RWPE2 (cell line): ENCODE measurements at regions not wholly inside any gene's neighbourhood (a gene's known extent, or its start where the extent isn't known, plus 50 kb on each side); places are given as distances from the start of the nearest gene placed in this dataset.

ENCODE experiments used
- ATAC-seq: fragments of 200-7000 bp; cut with Tn5 transposase; 3 replicates; pipeline ENCODE4 v1.9.1; 2021; ENCODE audit warnings: low read depth
- DNase-seq: peaks from one replicate; pipeline ENCODE4 v3.0.0-alpha.2; 2020; ENCODE audit warnings: low spot score
- H3K27ac ChIP-seq: fragments of 450-650 bp; 2 replicates; pipeline ENCODE4 v1.5.1; 2017; ENCODE audit warnings: mild to moderate bottlenecking; ENCODE audit not compliant: poor library complexity, severe bottlenecking
- H3K27me3 ChIP-seq: fragments of 250-450 bp; sonication (Bioruptor Pico); 2 replicates; pipeline ENCODE4 v1.5.1; 2021; ENCODE audit warnings: mild to moderate bottlenecking, moderate library complexity; ENCODE audit not compliant: insufficient read depth, poor library complexity, severe bottlenecking
- H3K36me3 ChIP-seq: fragments of 250-450 bp; sonication (Bioruptor Pico); 2 replicates; pipeline ENCODE4 v1.5.1; 2020; ENCODE audit warnings: low read depth, mild to moderate bottlenecking, moderate library complexity
- H3K4me1 ChIP-seq: fragments of 250-450 bp; sonication (Bioruptor Pico); 2 replicates; pipeline ENCODE4 v1.5.1; 2021; ENCODE audit warnings: mild to moderate bottlenecking, moderate library complexity; ENCODE audit not compliant: insufficient read depth, poor library complexity, severe bottlenecking
- H3K4me3 ChIP-seq: fragments of 250-450 bp; sonication (Bioruptor Pico); 2 replicates; pipeline ENCODE4 v1.5.1; 2021; ENCODE audit warnings: mild to moderate bottlenecking, moderate library complexity; ENCODE audit not compliant: severe bottlenecking
- H3K9me3 ChIP-seq: fragments of 250-450 bp; sonication (Bioruptor Pico); 2 replicates; pipeline ENCODE4 v1.5.1; 2021; ENCODE audit warnings: mild to moderate bottlenecking, moderate library complexity; ENCODE audit not compliant: severe bottlenecking
- TF ChIP-seq, protein P1 (sequence below): fragments of 450-650 bp; IDR thresholded peaks from one replicate; pipeline ENCODE4 v1.5.1; 2017; ENCODE audit warnings: mild to moderate bottlenecking, moderate library complexity; ENCODE audit not compliant: poor library complexity, severe bottlenecking

DNA sequence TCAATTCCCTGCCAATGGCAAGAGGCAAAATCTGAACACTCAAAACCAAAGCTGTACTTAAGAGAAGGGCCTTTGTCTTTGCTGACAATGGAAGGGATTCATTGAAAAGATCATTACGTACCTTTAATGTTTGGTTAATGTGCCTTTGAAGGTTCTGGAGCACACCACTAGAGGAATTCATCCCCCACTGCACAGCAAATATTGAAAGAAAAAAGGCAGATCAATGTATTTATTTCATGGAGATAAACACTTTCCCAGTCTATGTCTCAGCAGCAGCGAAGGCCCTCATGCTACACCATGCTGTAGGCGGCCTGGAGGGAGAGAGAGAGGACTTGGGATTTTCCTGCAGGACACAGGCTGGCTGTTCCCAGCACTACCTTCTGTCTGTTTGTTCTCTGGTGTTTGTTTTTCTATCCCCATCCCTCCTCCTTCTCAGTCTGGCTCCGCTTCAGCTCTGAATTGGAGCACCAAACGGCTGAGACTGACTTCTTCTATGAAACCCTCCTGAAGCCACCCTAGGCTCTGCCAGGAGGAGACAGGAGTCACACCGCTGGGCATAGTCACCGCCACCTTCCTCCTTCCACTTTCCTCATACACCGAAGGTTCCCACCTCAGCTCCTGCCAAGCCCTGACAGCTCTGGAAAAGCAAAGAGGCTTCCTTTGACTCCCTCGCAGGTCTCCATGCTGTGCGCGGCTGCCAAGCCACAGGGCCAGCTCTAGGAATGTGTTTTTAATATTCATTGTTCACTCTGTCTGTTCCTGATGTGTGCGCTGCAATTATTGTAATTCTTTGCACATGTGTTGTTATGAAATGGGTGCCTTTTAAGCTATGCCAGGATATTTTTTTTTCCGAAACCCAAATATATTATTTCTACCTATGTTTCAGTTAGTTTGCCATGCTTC is 301.5 kb downstream of the FZD1 start:
- Histone ChIP-seq H3K4me3 (no peak overlapping the region), H3K36me3 (no peaks in the 10 kb centered on the region), H3K9me3 (no peaks in the 10 kb centered on the region), H3K4me1 (no peaks in the 10 kb centered on the region), H3K27ac (no peak overlapping the region), H3K27me3 (no peaks in the 10 kb centered on the region)
- TF ChIP-seq, protein P1, sequence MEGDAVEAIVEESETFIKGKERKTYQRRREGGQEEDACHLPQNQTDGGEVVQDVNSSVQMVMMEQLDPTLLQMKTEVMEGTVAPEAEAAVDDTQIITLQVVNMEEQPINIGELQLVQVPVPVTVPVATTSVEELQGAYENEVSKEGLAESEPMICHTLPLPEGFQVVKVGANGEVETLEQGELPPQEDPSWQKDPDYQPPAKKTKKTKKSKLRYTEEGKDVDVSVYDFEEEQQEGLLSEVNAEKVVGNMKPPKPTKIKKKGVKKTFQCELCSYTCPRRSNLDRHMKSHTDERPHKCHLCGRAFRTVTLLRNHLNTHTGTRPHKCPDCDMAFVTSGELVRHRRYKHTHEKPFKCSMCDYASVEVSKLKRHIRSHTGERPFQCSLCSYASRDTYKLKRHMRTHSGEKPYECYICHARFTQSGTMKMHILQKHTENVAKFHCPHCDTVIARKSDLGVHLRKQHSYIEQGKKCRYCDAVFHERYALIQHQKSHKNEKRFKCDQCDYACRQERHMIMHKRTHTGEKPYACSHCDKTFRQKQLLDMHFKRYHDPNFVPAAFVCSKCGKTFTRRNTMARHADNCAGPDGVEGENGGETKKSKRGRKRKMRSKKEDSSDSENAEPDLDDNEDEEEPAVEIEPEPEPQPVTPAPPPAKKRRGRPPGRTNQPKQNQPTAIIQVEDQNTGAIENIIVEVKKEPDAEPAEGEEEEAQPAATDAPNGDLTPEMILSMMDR, result no peak
- DNase-seq, result no peak
- ATAC-seq, result no peak

- Histone ChIP-seq H3K4me1 (no peaks in the 10 kb centered on the region), H3K27me3 (no peaks in the 10 kb centered on the region), H3K4me3 (no peak overlapping the region), H3K36me3 (no peaks in the 10 kb centered on the region), H3K9me3 (no peaks in the 10 kb centered on the region), H3K27ac (no peak overlapping the region)
- ATAC-seq, result no peak
- TF ChIP-seq, protein P1, result no peak
- DNase-seq, result no peak
These were observed 302.1 kb downstream of the FZD1 start for GRCh38 chr7:91566402-91566732.

DNA sequence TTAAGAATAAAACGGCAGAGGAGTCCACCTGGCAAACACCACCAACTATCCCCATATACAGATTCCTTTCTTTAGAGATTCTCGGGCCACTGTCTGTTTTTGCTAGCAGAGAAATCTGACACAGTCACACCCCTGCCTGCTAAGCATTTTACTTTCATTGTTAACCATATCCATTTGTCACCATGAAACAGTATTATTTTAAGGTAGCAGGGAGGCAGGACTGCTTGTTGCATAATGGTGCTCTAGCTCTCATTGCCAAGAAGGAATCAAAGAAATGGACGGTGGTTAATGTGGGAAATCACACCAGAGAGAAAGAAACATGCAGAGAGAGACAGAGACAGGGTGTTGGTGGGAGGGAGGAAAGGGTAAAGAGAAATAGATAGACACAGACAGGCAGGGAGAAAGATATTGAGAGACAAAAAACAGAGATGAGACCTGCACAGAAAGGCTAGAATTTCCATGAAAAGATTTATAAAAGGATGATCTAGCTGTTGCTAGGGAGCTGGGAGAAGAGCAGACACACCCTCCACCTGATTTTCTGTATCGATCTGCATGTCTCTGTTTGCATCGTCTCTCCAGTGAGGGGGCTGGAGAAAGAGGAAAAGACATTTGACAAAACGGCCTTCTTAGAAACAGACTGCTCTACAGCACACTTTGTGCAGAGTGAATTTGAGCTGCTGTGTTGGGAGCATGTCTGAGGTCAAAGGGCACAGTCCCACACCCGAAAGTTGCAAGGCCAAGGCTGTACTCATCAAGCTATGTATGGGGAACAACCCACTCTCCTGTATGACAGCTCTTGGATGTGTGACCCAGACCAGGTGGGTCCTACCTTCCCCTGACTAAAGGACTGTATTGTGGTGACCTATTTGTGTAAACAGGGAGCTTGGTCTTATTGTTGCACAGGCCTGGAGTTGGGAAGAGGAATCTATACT is 303.1 kb downstream of the FZD1 start:
- Histone ChIP-seq H3K4me1 (no peaks in the 10 kb centered on the region), H3K36me3 (no peaks in the 10 kb centered on the region), H3K4me3 (no peak overlapping the region), H3K9me3 (peaks cover 2% of the 10 kb centered on the region), H3K27me3 (no peaks in the 10 kb centered on the region), H3K27ac (no peak overlapping the region)
- ATAC-seq (no peak), DNase-seq (no peak)
- TF ChIP-seq, protein P1, result no peak

DNA sequence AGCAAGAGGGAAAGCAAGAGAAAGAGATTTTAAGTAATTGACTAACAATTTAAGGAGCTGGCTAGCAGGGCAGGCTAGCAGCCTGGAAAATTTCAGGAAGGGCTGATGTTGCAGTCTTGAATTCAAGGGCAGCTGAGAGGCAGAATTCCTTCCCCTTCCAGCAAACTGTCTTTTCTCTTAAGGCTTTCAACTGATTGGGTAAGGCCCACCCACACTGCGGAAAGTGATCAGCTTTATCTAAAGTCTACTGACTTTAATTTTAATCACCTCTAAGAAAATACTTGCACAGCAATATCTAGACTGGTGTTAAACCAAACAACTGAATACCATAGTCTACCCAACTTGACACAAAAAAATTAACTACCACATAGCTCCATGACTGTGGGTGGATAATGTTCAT is 303.9 kb downstream of the FZD1 start:
- no peak for DNase-seq
- H3K4me1 ChIP-seq, result no peaks in the 10 kb centered on the region
- H3K27ac ChIP-seq, result no peak overlapping the region
- peaks cover 2% of the 10 kb centered on the region for H3K9me3 ChIP-seq
- H3K36me3 ChIP-seq, result no peaks in the 10 kb centered on the region
- ATAC-seq, result no peak
- TF ChIP-seq, protein P1, result no peak
- no peak overlapping the region for H3K4me3 ChIP-seq
- no peaks in the 10 kb centered on the region for H3K27me3 ChIP-seq
